Ectodermal cell (in vitro differentiated cells): ENCODE measurements at regions not wholly inside any gene's neighbourhood (a gene's known extent, or its start where the extent isn't known, plus 50 kb on each side); places are given as distances from the start of the nearest gene placed in this dataset.

Experiments used
- H3K27ac ChIP-seq: 2 replicates; pipeline ENCODE4 v1.7.0; 2013; ENCODE audit warnings: mild to moderate bottlenecking, low read depth, low read length; ENCODE audit not compliant: insufficient read depth, poor library complexity, severe bottlenecking
- H3K27me3 ChIP-seq: 2 replicates; pipeline ENCODE4 v1.7.0; 2013; ENCODE audit warnings: mild to moderate bottlenecking, low read length; ENCODE audit not compliant: insufficient read depth, control insufficient read depth, poor library complexity, severe bottlenecking
- H3K36me3 ChIP-seq: one replicate; pipeline ENCODE4 v1.7.0; 2013; ENCODE audit warnings: low read length; ENCODE audit not compliant: control insufficient read depth, insufficient read depth
- H3K4me1 ChIP-seq: one replicate; pipeline ENCODE4 v1.7.0; 2013; ENCODE audit warnings: low read length; ENCODE audit not compliant: control insufficient read depth, insufficient read depth
- H3K4me3 ChIP-seq: 2 replicates; pipeline ENCODE4 v1.7.0; 2013; ENCODE audit warnings: low read depth, low read length, control low read depth; ENCODE audit not compliant: insufficient read depth
- H3K9me3 ChIP-seq: 2 replicates; pipeline ENCODE4 v1.7.0; 2013; ENCODE audit warnings: mild to moderate bottlenecking, low read length, moderate library complexity; ENCODE audit not compliant: control insufficient read depth
- WGBS, 2 experiments: methylation state at CpG; one replicate each; pipeline ENCODE4 v1.1.7; 2013; ENCODE audit warnings: missing lambda C conversion rate in 2 of 2; 5-methylcytosine and 5-hydroxymethylcytosine counted together

- H3K27me3 ChIP-seq: no peaks in the 10 kb centered on the region
- H3K9me3 ChIP-seq: no peaks in the 10 kb centered on the region
- 89 to 93% methylated on average over 3 of the region's 3 CpGs for WGBS, 2 experiments
- no peak overlapping the region for H3K4me3 ChIP-seq
- H3K36me3 ChIP-seq: no peaks in the 10 kb centered on the region
- H3K27ac ChIP-seq: no peak overlapping the region
- H3K4me1 ChIP-seq: no peaks in the 10 kb centered on the region
These were observed 217.2 kb downstream of the NR4A2 start for GRCh38 chr2:156115338-156115737.

GRCh38 chr2:156112323-156112722 lies 220.2 kb downstream of the NR4A2 start:
- H3K36me3 ChIP-seq: no peaks in the 10 kb centered on the region
- WGBS, 2 experiments: no CpG with 5 or more reads among the region's 1 CpG
- no peaks in the 10 kb centered on the region for H3K27me3 ChIP-seq
- H3K4me1 ChIP-seq: no peaks in the 10 kb centered on the region
- no peak overlapping the region for H3K27ac ChIP-seq
- H3K9me3 ChIP-seq: no peaks in the 10 kb centered on the region
- H3K4me3 ChIP-seq: no peak overlapping the region

GRCh38 chr2:156110890-156111289 lies 221.6 kb downstream of the NR4A2 start:
- no peak overlapping the region for H3K4me3 ChIP-seq
- no peaks in the 10 kb centered on the region for H3K4me1 ChIP-seq
- no peak overlapping the region for H3K27ac ChIP-seq
- WGBS, 2 experiments: 52 to 58% methylated on average over 1 to 2 of the region's 2 CpGs
- no peaks in the 10 kb centered on the region for H3K27me3 ChIP-seq
- no peaks in the 10 kb centered on the region for H3K9me3 ChIP-seq
- no peaks in the 10 kb centered on the region for H3K36me3 ChIP-seq

DNA sequence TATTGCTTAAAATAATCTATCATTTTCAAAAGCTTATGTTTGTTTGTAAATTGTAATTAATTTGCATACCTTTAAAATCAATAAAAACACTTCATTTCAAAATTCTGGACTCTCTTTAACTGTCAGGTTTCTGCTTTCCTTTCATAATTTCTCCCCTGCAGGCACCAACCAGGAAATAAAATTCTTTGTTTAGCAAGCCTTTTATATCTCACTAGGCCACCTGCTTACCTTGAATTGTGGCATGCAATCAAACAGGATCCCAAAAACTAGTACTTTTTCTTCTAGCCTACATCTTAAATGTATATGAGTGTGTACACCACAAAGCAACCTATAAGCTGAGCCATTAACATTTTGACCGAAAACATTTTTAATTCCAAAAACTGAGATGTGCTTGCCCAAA lies 233.1 kb downstream of the NR4A2 start:
- no peak overlapping the region for H3K27ac ChIP-seq
- H3K4me1 ChIP-seq: no peaks in the 10 kb centered on the region
- H3K9me3 ChIP-seq: no peaks in the 10 kb centered on the region
- H3K4me3 ChIP-seq: no peak overlapping the region
- WGBS, 2 experiments: no CpG with 5 or more reads among the region's 1 CpG
- H3K36me3 ChIP-seq: no peaks in the 10 kb centered on the region
- H3K27me3 ChIP-seq: no peaks in the 10 kb centered on the region

GRCh38 chr2:156098506-156098905 lies 234.0 kb downstream of the NR4A2 start:
- no peak overlapping the region for H3K27ac ChIP-seq
- H3K36me3 ChIP-seq: no peaks in the 10 kb centered on the region
- H3K27me3 ChIP-seq: no peaks in the 10 kb centered on the region
- no peaks in the 10 kb centered on the region for H3K9me3 ChIP-seq
- no peaks in the 10 kb centered on the region for H3K4me1 ChIP-seq
- H3K4me3 ChIP-seq: no peak overlapping the region
- 33% methylated on average over 1 of the region's 2 CpGs; no CpG with 5 or more reads in 1 of the 2 experiments for WGBS, 2 experiments

GRCh38 chr2:156088587-156088986 lies 243.9 kb downstream of the NR4A2 start:
- Histone ChIP-seq H3K27me3 (no peaks in the 10 kb centered on the region), H3K4me1 (no peaks in the 10 kb centered on the region), H3K4me3 (no peak overlapping the region), H3K27ac (no peak overlapping the region), H3K36me3 (no peaks in the 10 kb centered on the region), H3K9me3 (no peaks in the 10 kb centered on the region)
- WGBS, 2 experiments: 94 to 96% methylated on average over 4 of the region's 5 CpGs

GRCh38 chr2:156087875-156088274 lies 244.6 kb downstream of the NR4A2 start:
- H3K27ac ChIP-seq: no peak overlapping the region
- WGBS, 2 experiments: 91 to 92% methylated on average over 1 to 2 of the region's 2 CpGs
- H3K4me1 ChIP-seq: no peaks in the 10 kb centered on the region
- no peaks in the 10 kb centered on the region for H3K27me3 ChIP-seq
- no peaks in the 10 kb centered on the region for H3K9me3 ChIP-seq
- no peaks in the 10 kb centered on the region for H3K36me3 ChIP-seq
- no peak overlapping the region for H3K4me3 ChIP-seq

DNA sequence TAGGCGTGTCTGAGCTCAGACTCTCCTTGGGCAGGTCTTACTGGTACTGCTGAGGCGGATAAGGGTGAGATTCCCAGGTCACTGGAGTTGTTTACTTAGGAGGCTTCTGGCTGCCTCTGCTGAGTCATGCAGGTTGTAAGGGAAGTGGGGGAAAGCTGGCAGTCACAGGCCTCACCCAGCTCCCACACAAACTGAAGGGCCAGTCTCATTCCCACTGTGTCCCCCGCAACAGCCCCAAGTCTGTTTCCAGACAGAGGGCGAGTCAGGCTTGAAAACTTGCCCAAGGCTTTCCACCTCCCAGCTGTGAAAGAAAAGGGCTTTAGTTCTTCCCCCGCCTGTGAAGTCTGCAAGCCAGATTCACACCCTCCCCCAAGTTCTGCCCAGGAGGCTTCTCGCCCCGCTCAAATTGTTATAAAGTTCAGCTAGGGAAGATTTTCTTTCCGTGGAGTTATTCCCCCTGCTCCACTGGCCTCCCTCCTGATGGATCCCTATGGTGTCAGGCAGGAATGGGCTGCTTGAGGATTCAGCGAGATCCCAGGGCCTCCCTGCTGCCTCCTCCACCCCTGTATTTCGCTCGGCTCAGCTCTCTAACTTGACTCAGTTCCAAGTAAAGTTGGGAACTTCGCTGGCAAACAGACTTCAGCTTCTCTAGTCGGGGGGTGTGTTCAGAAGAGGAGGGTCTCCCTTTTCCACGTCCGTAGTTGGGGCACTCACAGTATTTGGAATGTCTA lies 248.6 kb downstream of the NR4A2 start:
- Histone ChIP-seq H3K4me3 (no peak overlapping the region), H3K9me3 (no peaks in the 10 kb centered on the region)
- 89 to 93% methylated on average over 15 of the region's 15 CpGs for WGBS, 2 experiments

DNA sequence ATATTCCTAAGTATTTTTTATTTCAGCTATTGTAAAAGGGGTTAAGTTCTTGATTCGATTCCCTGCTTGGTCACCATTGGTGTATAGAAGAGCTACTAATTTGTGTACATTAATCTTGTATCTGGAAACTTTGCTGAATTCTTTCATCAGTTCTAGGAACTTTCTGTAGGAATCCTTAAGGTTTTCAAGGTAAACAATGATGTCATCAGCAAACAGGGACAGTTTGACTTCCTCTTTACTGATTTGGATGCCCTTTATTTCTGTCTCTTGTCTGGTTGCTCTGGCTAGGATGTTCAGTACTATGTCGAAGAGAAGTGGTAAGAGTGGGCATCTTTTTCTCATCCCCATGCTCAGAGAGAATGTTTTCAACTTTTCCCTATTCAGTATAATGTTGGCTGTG lies 252.7 kb downstream of the NR4A2 start:
- Histone ChIP-seq H3K27ac (no peak overlapping the region), H3K36me3 (no peaks in the 10 kb centered on the region), H3K9me3 (no peaks in the 10 kb centered on the region), H3K4me1 (no peaks in the 10 kb centered on the region), H3K4me3 (no peak overlapping the region), H3K27me3 (no peaks in the 10 kb centered on the region)
- WGBS, 2 experiments: 92 to 100% methylated on average over 1 to 2 of the region's 2 CpGs

More for the DNA sequence above, 248.6 kb downstream of the NR4A2 start:
- Histone ChIP-seq H3K4me1 (no peaks in the 10 kb centered on the region), H3K27me3 (no peaks in the 10 kb centered on the region), H3K27ac (no peak overlapping the region), H3K36me3 (no peaks in the 10 kb centered on the region)

- no peak overlapping the region for H3K27ac ChIP-seq
- no peaks in the 10 kb centered on the region for H3K9me3 ChIP-seq
- no peaks in the 10 kb centered on the region for H3K4me1 ChIP-seq
- H3K27me3 ChIP-seq: no peaks in the 10 kb centered on the region
- 87 to 90% methylated on average over 1 of the region's 1 CpG for WGBS, 2 experiments
- no peaks in the 10 kb centered on the region for H3K36me3 ChIP-seq
- no peak overlapping the region for H3K4me3 ChIP-seq
These were observed 255.3 kb downstream of the NR4A2 start for GRCh38 chr2:156077041-156077742.
